Osteoblast (primary cell): ENCODE measurements at regions not wholly inside any gene's neighbourhood (a gene's known extent, or its start where the extent isn't known, plus 50 kb on each side); places are given as distances from the start of the nearest gene placed in this dataset.

Experiments
- DNase-seq: peaks from one replicate; pipeline ENCODE4 v3.0.0; 2011; ENCODE audit warnings: low spot score, mixed read lengths; ENCODE audit not compliant: insufficient read length; ENCODE audit errors: missing footprints
- H2AFZ ChIP-seq: 2 replicates; pipeline ENCODE4 v1.6.0; 2011; ENCODE audit warnings: mild to moderate bottlenecking, low read length
- H3K27ac ChIP-seq: 2 replicates; pipeline ENCODE4 v1.5.1; 2011; ENCODE audit warnings: mild to moderate bottlenecking, low read depth, low read length, moderate library complexity
- H3K27me3 ChIP-seq: 2 replicates; pipeline ENCODE4 v1.6.0; 2012; ENCODE audit warnings: mild to moderate bottlenecking, control low read depth, inconsistent platforms, low read length, moderate library complexity; ENCODE audit not compliant: insufficient read depth
- H3K36me3 ChIP-seq: 2 replicates; pipeline ENCODE4 v1.5.1; 2011; ENCODE audit warnings: mild to moderate bottlenecking, low read length, control low read depth, moderate library complexity; ENCODE audit not compliant: insufficient read depth
- H3K4me1 ChIP-seq: 2 replicates; pipeline ENCODE4 v1.5.1; 2011; ENCODE audit warnings: mild to moderate bottlenecking, low read length, control low read depth, moderate library complexity; ENCODE audit not compliant: insufficient read depth
- H3K4me2 ChIP-seq: 2 replicates; pipeline ENCODE4 v1.6.0; 2011; ENCODE audit warnings: mild to moderate bottlenecking, low read length; ENCODE audit not compliant: insufficient read depth
- H3K4me3 ChIP-seq: fragments of 200-600 bp; sonication (generic); 3 replicates; pipeline ENCODE4 v1.5.1; 2012; ENCODE audit warnings: mild to moderate bottlenecking, low read length, inconsistent platforms; ENCODE audit not compliant: insufficient read depth
- H3K79me2 ChIP-seq: 2 replicates; pipeline ENCODE4 v1.6.0; 2012; ENCODE audit warnings: mild to moderate bottlenecking, low read length, control low read depth, inconsistent platforms; ENCODE audit not compliant: insufficient read depth
- H3K9me3 ChIP-seq: 2 replicates; pipeline ENCODE4 v1.5.1; 2011; ENCODE audit warnings: low read depth, low read length, control low read depth
- H4K20me1 ChIP-seq: 2 replicates; pipeline ENCODE4 v1.6.0; 2012; ENCODE audit warnings: mild to moderate bottlenecking, low read length, control low read depth; ENCODE audit not compliant: insufficient read depth
- CTCF ChIP-seq: IDR thresholded peaks from 2 replicates; pipeline ENCODE4 v1.5.1; 2011; ENCODE audit warnings: mild to moderate bottlenecking, low read depth, low read length, moderate library complexity; ENCODE audit errors: extremely low read depth

GRCh38 chr11:130639369-130639768, 190.9 kb downstream of the ADAMTS15 start:
- Histone ChIP-seq H3K36me3 (no peaks in the 10 kb centered on the region), H3K9me3 (no peaks in the 10 kb centered on the region), H4K20me1 (no peaks in the 10 kb centered on the region), H3K4me1 (peaks cover 31% of the 10 kb centered on the region), H3K4me3 (no peak overlapping the region), H2AFZ (no peak overlapping the region), H3K27me3 (no peaks in the 10 kb centered on the region), H3K79me2 (no peaks in the 10 kb centered on the region), H3K27ac (no peak overlapping the region), H3K4me2 (no peak overlapping the region)
- no peak for TF ChIP-seq CTCF
- no peak for DNase-seq

- Histone ChIP-seq H3K36me3 (no peaks in the 10 kb centered on the region), H3K79me2 (no peaks in the 10 kb centered on the region), H3K4me1 (peaks cover 28% of the 10 kb centered on the region), H3K27ac (no peak overlapping the region), H2AFZ (no peak overlapping the region), H4K20me1 (no peaks in the 10 kb centered on the region), H3K4me3 (no peak overlapping the region), H3K4me2 (no peak overlapping the region), H3K27me3 (no peaks in the 10 kb centered on the region), H3K9me3 (no peaks in the 10 kb centered on the region)
- no peak for TF ChIP-seq CTCF
- no peak for DNase-seq
These were observed 192.1 kb downstream of the ADAMTS15 start for GRCh38 chr11:130640526-130640925.

GRCh38 chr11:130641876-130642275, 193.4 kb downstream of the ADAMTS15 start:
- TF ChIP-seq CTCF, result no peak
- no peak overlapping the region for H3K27ac ChIP-seq
- H3K79me2 ChIP-seq, result no peaks in the 10 kb centered on the region
- no peak for DNase-seq
- no peaks in the 10 kb centered on the region for H3K9me3 ChIP-seq
- H3K4me2 ChIP-seq, result no peak overlapping the region
- H3K4me3 ChIP-seq, result no peak overlapping the region
- H2AFZ ChIP-seq, result no peak overlapping the region
- H3K4me1 ChIP-seq, result peaks cover 30% of the 10 kb centered on the region
- H3K36me3 ChIP-seq, result no peaks in the 10 kb centered on the region
- H4K20me1 ChIP-seq, result no peaks in the 10 kb centered on the region
- H3K27me3 ChIP-seq, result no peaks in the 10 kb centered on the region

GRCh38 chr11:130642994-130643393, 194.5 kb downstream of the ADAMTS15 start:
- Histone ChIP-seq H3K4me1 (peaks cover 26% of the 10 kb centered on the region), H3K36me3 (no peaks in the 10 kb centered on the region), H3K4me2 (no peak overlapping the region)

More at GRCh38 chr11:130642994-130643393, 194.5 kb downstream of the ADAMTS15 start:
- Histone ChIP-seq H3K79me2 (no peaks in the 10 kb centered on the region), H3K27me3 (no peaks in the 10 kb centered on the region), H4K20me1 (no peaks in the 10 kb centered on the region), H3K9me3 (no peaks in the 10 kb centered on the region), H3K27ac (no peak overlapping the region), H2AFZ (no peak overlapping the region), H3K4me3 (no peak overlapping the region)
- TF ChIP-seq CTCF, result no peak
- DNase-seq, result no peak
